ENCODE measurements at regions not wholly inside any gene's neighbourhood (a gene's known extent, or its start where the extent isn't known, plus 50 kb on each side); places are given as distances from the start of the nearest gene placed in this dataset.

DNA sequence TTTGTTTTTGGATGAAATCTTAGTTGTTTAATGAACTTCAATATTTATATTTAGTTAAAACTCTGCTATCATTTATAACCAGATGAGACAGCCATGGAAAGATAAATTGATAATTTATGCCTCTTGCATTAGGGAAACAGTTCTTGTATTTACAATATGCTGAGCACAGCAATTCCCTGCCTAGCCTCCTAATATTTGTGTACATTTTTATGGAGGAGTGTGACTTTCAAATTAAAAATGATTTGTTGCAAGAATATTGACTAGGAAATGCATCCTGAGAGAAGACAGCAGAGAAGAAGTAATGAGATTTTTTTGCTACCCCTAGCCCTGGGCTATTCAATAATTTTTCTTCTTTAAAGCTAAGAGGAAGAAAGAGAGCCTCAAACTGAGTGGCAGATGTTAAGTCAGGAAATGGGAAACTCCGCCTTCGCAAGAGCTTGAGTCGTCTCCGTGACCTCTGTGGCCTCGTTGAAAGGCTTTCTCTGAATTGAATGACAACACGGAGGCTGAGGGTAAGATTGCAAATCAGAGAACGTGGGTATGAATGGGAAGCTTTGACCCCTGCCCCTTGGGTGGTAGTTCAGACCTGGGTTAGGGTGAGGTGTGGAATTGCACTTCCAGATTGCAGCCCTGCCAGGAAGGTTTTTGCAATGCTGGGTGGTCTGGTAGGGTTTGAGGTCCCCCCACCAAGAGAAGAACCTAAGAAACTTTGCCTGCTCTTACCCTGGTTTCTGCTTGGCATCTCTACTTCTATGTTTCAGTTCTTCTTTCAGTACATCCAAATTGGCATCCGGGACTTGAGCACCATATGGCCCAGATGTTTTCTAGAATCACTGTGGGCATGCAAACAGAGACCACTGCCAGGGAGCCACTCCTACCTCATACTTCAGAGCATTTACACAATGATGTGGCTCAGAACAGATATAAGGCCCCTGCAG lies 210.3 kb upstream of the RBMS1 start:
- no peak overlapping the region for H3K27ac Mint-ChIP-seq (ENCODE audit: unreplicated experiment)
- H3K4me3 Mint-ChIP-seq (ENCODE audit: unreplicated experiment): no peak overlapping the region

DNA sequence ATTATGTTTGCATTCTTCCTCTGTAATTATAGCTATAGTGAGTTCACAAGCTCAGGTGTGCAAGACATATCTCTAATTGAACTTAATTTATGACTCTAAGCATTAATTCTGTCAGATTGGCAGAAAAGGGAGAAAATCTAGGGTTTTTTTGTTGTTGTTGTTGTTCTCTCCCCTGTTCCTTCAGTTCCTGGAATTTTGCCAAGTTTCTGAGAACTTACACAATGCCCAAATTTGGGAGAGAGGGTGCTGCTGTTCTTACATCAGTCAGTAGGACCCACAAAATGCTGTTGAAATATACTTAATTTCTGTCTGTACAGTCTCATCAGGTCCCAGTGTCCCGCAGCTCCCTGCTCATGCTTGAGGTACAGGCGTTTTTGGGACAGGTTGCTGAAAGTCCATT lies 221.8 kb upstream of the RBMS1 start:
- Mint-ChIP-seq H3K9me3 (ENCODE audit: low read depth) (peaks cover 4% of the 10 kb centered on the region), H3K36me3 (ENCODE audit: low read depth) (no peaks in the 10 kb centered on the region), H3K27me3 (ENCODE audit: low read depth) (no peaks in the 10 kb centered on the region), H3K4me3 (ENCODE audit: unreplicated experiment) (no peak overlapping the region), H3K4me1 (ENCODE audit: low read depth) (peaks cover 6% of the 10 kb centered on the region), H3K27ac (ENCODE audit: unreplicated experiment) (no peak overlapping the region)
- TF ChIP-seq, protein P1, sequence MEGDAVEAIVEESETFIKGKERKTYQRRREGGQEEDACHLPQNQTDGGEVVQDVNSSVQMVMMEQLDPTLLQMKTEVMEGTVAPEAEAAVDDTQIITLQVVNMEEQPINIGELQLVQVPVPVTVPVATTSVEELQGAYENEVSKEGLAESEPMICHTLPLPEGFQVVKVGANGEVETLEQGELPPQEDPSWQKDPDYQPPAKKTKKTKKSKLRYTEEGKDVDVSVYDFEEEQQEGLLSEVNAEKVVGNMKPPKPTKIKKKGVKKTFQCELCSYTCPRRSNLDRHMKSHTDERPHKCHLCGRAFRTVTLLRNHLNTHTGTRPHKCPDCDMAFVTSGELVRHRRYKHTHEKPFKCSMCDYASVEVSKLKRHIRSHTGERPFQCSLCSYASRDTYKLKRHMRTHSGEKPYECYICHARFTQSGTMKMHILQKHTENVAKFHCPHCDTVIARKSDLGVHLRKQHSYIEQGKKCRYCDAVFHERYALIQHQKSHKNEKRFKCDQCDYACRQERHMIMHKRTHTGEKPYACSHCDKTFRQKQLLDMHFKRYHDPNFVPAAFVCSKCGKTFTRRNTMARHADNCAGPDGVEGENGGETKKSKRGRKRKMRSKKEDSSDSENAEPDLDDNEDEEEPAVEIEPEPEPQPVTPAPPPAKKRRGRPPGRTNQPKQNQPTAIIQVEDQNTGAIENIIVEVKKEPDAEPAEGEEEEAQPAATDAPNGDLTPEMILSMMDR (IDR thresholded peaks at IDR 0.05): no peak
- DNase-seq (ENCODE audit: low spot score): no peak

More for the DNA sequence above, 210.3 kb upstream of the RBMS1 start:
- peaks cover 7% of the 10 kb centered on the region for H3K36me3 Mint-ChIP-seq (ENCODE audit: low read depth)
- DNase-seq (ENCODE audit: low spot score): no peak
- peaks cover 23% of the 10 kb centered on the region for H3K4me1 Mint-ChIP-seq (ENCODE audit: low read depth)
- peaks cover 16% of the 10 kb centered on the region for H3K9me3 Mint-ChIP-seq (ENCODE audit: low read depth)
- TF ChIP-seq, protein P1 (IDR thresholded peaks at IDR 0.05): no peak
- no peaks in the 10 kb centered on the region for H3K27me3 Mint-ChIP-seq (ENCODE audit: low read depth)

DNA sequence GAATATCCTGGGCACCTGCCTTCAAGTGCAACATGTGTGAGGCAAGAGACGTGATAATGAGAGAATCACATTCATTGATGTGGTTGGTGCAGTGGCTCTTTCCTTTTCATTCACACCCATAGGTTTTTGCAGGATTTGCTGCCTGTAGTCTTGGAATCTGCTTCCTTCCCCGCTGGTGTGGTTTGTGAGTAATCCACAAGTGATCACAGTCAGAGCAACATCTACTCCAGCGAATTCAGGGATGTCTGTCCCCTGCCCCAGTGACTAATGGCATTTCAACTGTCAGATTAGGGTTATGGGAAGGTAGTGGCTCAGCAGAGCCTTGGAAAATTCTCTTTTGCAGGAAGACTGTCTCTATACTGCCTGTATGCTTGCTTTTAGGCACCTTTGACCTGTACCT lies 225.5 kb upstream of the RBMS1 start:
- Mint-ChIP-seq H3K4me1 (ENCODE audit: low read depth) (peaks cover 6% of the 10 kb centered on the region), H3K4me3 (ENCODE audit: unreplicated experiment) (no peak overlapping the region), H3K27ac (ENCODE audit: unreplicated experiment) (no peak overlapping the region), H3K27me3 (ENCODE audit: low read depth) (no peaks in the 10 kb centered on the region), H3K9me3 (ENCODE audit: low read depth) (peaks cover 8% of the 10 kb centered on the region), H3K36me3 (ENCODE audit: low read depth) (no peaks in the 10 kb centered on the region)
- no peak for DNase-seq (ENCODE audit: low spot score)
- TF ChIP-seq, protein P1 (IDR thresholded peaks at IDR 0.05): no peak

DNA sequence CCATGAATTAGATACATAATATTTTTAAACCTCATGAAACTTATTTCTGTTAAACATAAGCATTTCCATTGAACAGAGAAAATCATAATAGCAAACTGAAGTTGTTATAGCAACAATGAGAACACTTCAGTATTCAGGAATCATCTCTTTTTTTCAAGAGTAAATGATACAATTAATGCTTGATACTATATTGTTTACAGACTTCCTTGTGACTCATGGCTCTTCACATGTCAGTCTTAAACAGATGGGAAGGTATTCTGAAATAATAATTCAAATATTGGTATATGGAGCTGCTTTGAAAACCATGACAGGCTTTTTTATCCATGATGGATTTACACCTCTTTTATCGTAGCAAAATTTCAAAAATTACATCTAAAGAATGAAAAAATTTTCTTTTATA lies 226.5 kb upstream of the RBMS1 start:
- DNase-seq (ENCODE audit: low spot score): no peak
- Mint-ChIP-seq H3K27me3 (ENCODE audit: low read depth) (no peaks in the 10 kb centered on the region), H3K9me3 (ENCODE audit: low read depth) (peaks cover 10% of the 10 kb centered on the region), H3K36me3 (ENCODE audit: low read depth) (no peaks in the 10 kb centered on the region), H3K4me3 (ENCODE audit: unreplicated experiment) (no peak overlapping the region), H3K27ac (ENCODE audit: unreplicated experiment) (no peak overlapping the region), H3K4me1 (ENCODE audit: low read depth) (peaks cover 6% of the 10 kb centered on the region)
- TF ChIP-seq, protein P1 (IDR thresholded peaks at IDR 0.05): no peak

DNA sequence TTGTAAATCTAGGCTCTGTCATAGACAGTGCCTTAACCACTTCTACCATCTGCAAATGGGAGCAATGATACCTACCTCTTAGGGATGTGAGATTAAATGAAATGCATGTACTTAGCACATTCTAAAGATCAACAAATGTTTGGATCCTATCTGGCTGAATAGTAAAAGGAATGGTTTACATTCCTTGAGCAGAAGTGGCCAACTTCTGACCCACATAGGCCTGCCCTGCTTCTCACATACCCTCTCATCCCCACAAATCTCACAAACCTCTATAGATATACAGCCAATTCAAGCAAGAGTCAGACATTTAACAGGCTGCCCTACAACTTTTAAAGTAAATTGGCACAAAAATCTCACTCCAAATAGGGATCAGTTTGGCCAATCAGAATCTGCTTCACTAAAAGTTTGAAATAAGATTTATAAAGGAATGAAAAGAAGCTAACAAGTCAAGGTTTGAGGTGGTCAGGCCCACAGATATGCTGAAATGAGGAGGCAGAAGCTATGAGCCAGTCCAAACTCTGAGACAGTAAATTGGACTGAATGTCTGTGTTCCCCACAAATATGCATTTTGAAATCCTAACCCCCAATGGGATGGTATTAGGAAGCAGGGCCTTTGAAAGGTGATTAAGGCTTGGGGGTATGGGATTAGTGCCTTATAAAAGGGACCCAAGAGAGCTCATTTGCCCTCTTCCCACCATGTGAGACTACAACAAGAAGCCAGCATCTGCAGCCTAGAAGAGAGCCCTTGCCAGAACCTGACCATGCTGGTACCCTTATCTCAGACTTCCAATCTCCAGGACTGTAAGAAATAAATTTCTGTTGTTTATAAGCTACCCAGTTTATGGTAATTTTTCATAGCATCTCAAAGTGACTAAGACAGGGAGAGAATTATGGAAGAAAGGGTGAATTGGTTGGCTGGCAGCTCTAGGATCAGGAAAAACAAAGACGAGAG lies 227.8 kb upstream of the RBMS1 start:
- DNase-seq (ENCODE audit: low spot score): no peak
- Mint-ChIP-seq H3K4me3 (ENCODE audit: unreplicated experiment) (no peak overlapping the region), H3K9me3 (ENCODE audit: low read depth) (peaks cover 10% of the 10 kb centered on the region), H3K27ac (ENCODE audit: unreplicated experiment) (no peak overlapping the region), H3K36me3 (ENCODE audit: low read depth) (no peaks in the 10 kb centered on the region), H3K27me3 (ENCODE audit: low read depth) (no peaks in the 10 kb centered on the region), H3K4me1 (ENCODE audit: low read depth) (peaks cover 6% of the 10 kb centered on the region)
- TF ChIP-seq, protein P1 (IDR thresholded peaks at IDR 0.05): no peak
